Neuron (in vitro differentiated cells): ENCODE measurements at regions not wholly inside any gene's neighbourhood (a gene's known extent, or its start where the extent isn't known, plus 50 kb on each side); places are given as distances from the start of the nearest gene placed in this dataset.

Source experiments
- H2AFZ ChIP-seq: one replicate; pipeline ENCODE4 v1.6.1; 2013; ENCODE audit warnings: low read depth, mild to moderate bottlenecking, inconsistent platforms, low read length, moderate library complexity
- H3K27me3 ChIP-seq: one replicate; pipeline ENCODE4 v1.6.1; 2013; ENCODE audit warnings: low read length; ENCODE audit not compliant: insufficient read depth
- H3K36me3 ChIP-seq: one replicate; pipeline ENCODE4 v1.6.1; 2013; ENCODE audit warnings: low read length; ENCODE audit not compliant: insufficient read depth
- H3K4me1 ChIP-seq: one replicate; pipeline ENCODE4 v1.6.1; 2013; ENCODE audit warnings: low read length; ENCODE audit not compliant: insufficient read depth
- H3K4me3 ChIP-seq: 2 replicates; pipeline ENCODE4 v1.5.1; 2013; ENCODE audit warnings: mild to moderate bottlenecking, low read length, moderate library complexity
- H3K9me3 ChIP-seq: one replicate; pipeline ENCODE4 v1.6.1; 2013; ENCODE audit warnings: low read length

- Histone ChIP-seq H3K4me3 (no peak overlapping the region), H3K4me1 (no peaks in the 10 kb centered on the region), H3K9me3 (no peaks in the 10 kb centered on the region), H3K27me3 (peaks cover 2% of the 10 kb centered on the region), H2AFZ (no peak overlapping the region), H3K36me3 (no peaks in the 10 kb centered on the region)
Observed at GRCh38 chr5:174315471-174315870, 270.0 kb downstream of the NSG2 start.

GRCh38 chr5:174315871-174316270 is 270.4 kb downstream of the NSG2 start:
- H3K4me3 ChIP-seq = no peak overlapping the region
- H3K4me1 ChIP-seq = no peaks in the 10 kb centered on the region
- no peaks in the 10 kb centered on the region for H3K36me3 ChIP-seq

GRCh38 chr5:174316326-174316725 is 270.8 kb downstream of the NSG2 start:
- H3K4me1 ChIP-seq = no peaks in the 10 kb centered on the region
- H3K36me3 ChIP-seq = no peaks in the 10 kb centered on the region
- H3K27me3 ChIP-seq = peaks cover 2% of the 10 kb centered on the region
- no peak overlapping the region for H3K4me3 ChIP-seq
- H3K9me3 ChIP-seq = no peaks in the 10 kb centered on the region
- no peak overlapping the region for H2AFZ ChIP-seq

More at GRCh38 chr5:174315871-174316270, 270.4 kb downstream of the NSG2 start:
- no peak overlapping the region for H2AFZ ChIP-seq
- no peaks in the 10 kb centered on the region for H3K9me3 ChIP-seq
- H3K27me3 ChIP-seq = peaks cover 2% of the 10 kb centered on the region

- H3K4me3 ChIP-seq = no peak overlapping the region
- no peak overlapping the region for H2AFZ ChIP-seq
- no peaks in the 10 kb centered on the region for H3K36me3 ChIP-seq
- H3K4me1 ChIP-seq = no peaks in the 10 kb centered on the region
- no peaks in the 10 kb centered on the region for H3K9me3 ChIP-seq
- peaks cover 2% of the 10 kb centered on the region for H3K27me3 ChIP-seq
Observed at GRCh38 chr5:174317256-174317894, 271.9 kb downstream of the NSG2 start.

GRCh38 chr5:174318578-174318977 is 273.1 kb downstream of the NSG2 start:
- Histone ChIP-seq H3K4me3 (no peak overlapping the region), H2AFZ (no peak overlapping the region), H3K9me3 (no peaks in the 10 kb centered on the region), H3K27me3 (no peaks in the 10 kb centered on the region), H3K4me1 (no peaks in the 10 kb centered on the region), H3K36me3 (no peaks in the 10 kb centered on the region)

GRCh38 chr5:174319551-174319950 is 274.0 kb downstream of the NSG2 start:
- Histone ChIP-seq H3K4me1 (no peaks in the 10 kb centered on the region), H3K36me3 (no peaks in the 10 kb centered on the region), H2AFZ (no peak overlapping the region), H3K9me3 (no peaks in the 10 kb centered on the region), H3K27me3 (no peaks in the 10 kb centered on the region), H3K4me3 (no peak overlapping the region)

- H3K4me1 ChIP-seq = no peaks in the 10 kb centered on the region
- no peak overlapping the region for H2AFZ ChIP-seq
- no peaks in the 10 kb centered on the region for H3K27me3 ChIP-seq
- H3K9me3 ChIP-seq = no peaks in the 10 kb centered on the region
- H3K4me3 ChIP-seq = no peak overlapping the region
- no peaks in the 10 kb centered on the region for H3K36me3 ChIP-seq
Observed at GRCh38 chr5:174320051-174320450, 274.5 kb downstream of the NSG2 start.

- no peaks in the 10 kb centered on the region for H3K36me3 ChIP-seq
- H3K4me1 ChIP-seq = no peaks in the 10 kb centered on the region
- no peak overlapping the region for H2AFZ ChIP-seq
- H3K4me3 ChIP-seq = no peak overlapping the region
- no peaks in the 10 kb centered on the region for H3K27me3 ChIP-seq
- no peaks in the 10 kb centered on the region for H3K9me3 ChIP-seq
Observed at GRCh38 chr5:174323878-174324281, 278.4 kb downstream of the NSG2 start.

GRCh38 chr5:174324680-174325079 is 279.2 kb downstream of the NSG2 start:
- no peak overlapping the region for H2AFZ ChIP-seq
- no peaks in the 10 kb centered on the region for H3K36me3 ChIP-seq
- no peaks in the 10 kb centered on the region for H3K27me3 ChIP-seq
- no peak overlapping the region for H3K4me3 ChIP-seq
- H3K4me1 ChIP-seq = no peaks in the 10 kb centered on the region
- no peaks in the 10 kb centered on the region for H3K9me3 ChIP-seq

- Histone ChIP-seq H3K27me3 (peaks cover 2% of the 10 kb centered on the region), H3K9me3 (no peaks in the 10 kb centered on the region), H3K4me3 (no peak overlapping the region), H3K36me3 (no peaks in the 10 kb centered on the region), H3K4me1 (no peaks in the 10 kb centered on the region), H2AFZ (no peak overlapping the region)
Observed at GRCh38 chr5:174325431-174325830, 279.9 kb downstream of the NSG2 start.

- Histone ChIP-seq H3K4me1 (no peaks in the 10 kb centered on the region), H3K36me3 (no peaks in the 10 kb centered on the region), H3K27me3 (peaks cover 2% of the 10 kb centered on the region), H3K9me3 (no peaks in the 10 kb centered on the region), H3K4me3 (no peak overlapping the region), H2AFZ (no peak overlapping the region)
Observed at GRCh38 chr5:174325961-174326360, 280.5 kb downstream of the NSG2 start.

- H3K4me3 ChIP-seq = no peak overlapping the region
Observed at GRCh38 chr5:174326372-174326771, 280.9 kb downstream of the NSG2 start.

GRCh38 chr5:174327317-174327864 is 281.9 kb downstream of the NSG2 start:
- no peak overlapping the region for H2AFZ ChIP-seq
- H3K36me3 ChIP-seq = no peaks in the 10 kb centered on the region
- peaks cover 2% of the 10 kb centered on the region for H3K27me3 ChIP-seq
- H3K4me1 ChIP-seq = no peaks in the 10 kb centered on the region
- H3K4me3 ChIP-seq = no peak overlapping the region
- H3K9me3 ChIP-seq = no peaks in the 10 kb centered on the region

More at GRCh38 chr5:174326372-174326771, 280.9 kb downstream of the NSG2 start:
- H3K4me1 ChIP-seq = no peaks in the 10 kb centered on the region
- no peaks in the 10 kb centered on the region for H3K9me3 ChIP-seq
- H2AFZ ChIP-seq = no peak overlapping the region
- no peaks in the 10 kb centered on the region for H3K36me3 ChIP-seq
- H3K27me3 ChIP-seq = peaks cover 2% of the 10 kb centered on the region

GRCh38 chr5:174327896-174328295 is 282.4 kb downstream of the NSG2 start:
- H3K4me1 ChIP-seq = no peaks in the 10 kb centered on the region
- H3K27me3 ChIP-seq = peaks cover 2% of the 10 kb centered on the region
- H3K9me3 ChIP-seq = no peaks in the 10 kb centered on the region
- no peak overlapping the region for H2AFZ ChIP-seq
- no peak overlapping the region for H3K4me3 ChIP-seq
- H3K36me3 ChIP-seq = no peaks in the 10 kb centered on the region
